Osteoblast (primary cell): ENCODE measurements at regions not wholly inside any gene's neighbourhood (a gene's known extent, or its start where the extent isn't known, plus 50 kb on each side); places are given as distances from the start of the nearest gene placed in this dataset.

ENCODE experiments used
- DNase-seq: peaks from one replicate; pipeline ENCODE4 v3.0.0; 2011; ENCODE audit warnings: low spot score, mixed read lengths; ENCODE audit not compliant: insufficient read length; ENCODE audit errors: missing footprints
- H2AFZ ChIP-seq: 2 replicates; pipeline ENCODE4 v1.6.0; 2011; ENCODE audit warnings: mild to moderate bottlenecking, low read length
- H3K27ac ChIP-seq: 2 replicates; pipeline ENCODE4 v1.5.1; 2011; ENCODE audit warnings: mild to moderate bottlenecking, low read depth, low read length, moderate library complexity
- H3K27me3 ChIP-seq: 2 replicates; pipeline ENCODE4 v1.6.0; 2012; ENCODE audit warnings: mild to moderate bottlenecking, control low read depth, inconsistent platforms, low read length, moderate library complexity; ENCODE audit not compliant: insufficient read depth
- H3K36me3 ChIP-seq: 2 replicates; pipeline ENCODE4 v1.5.1; 2011; ENCODE audit warnings: mild to moderate bottlenecking, low read length, control low read depth, moderate library complexity; ENCODE audit not compliant: insufficient read depth
- H3K4me1 ChIP-seq: 2 replicates; pipeline ENCODE4 v1.5.1; 2011; ENCODE audit warnings: mild to moderate bottlenecking, low read length, control low read depth, moderate library complexity; ENCODE audit not compliant: insufficient read depth
- H3K4me2 ChIP-seq: 2 replicates; pipeline ENCODE4 v1.6.0; 2011; ENCODE audit warnings: mild to moderate bottlenecking, low read length; ENCODE audit not compliant: insufficient read depth
- H3K4me3 ChIP-seq: fragments of 200-600 bp; sonication (generic); 3 replicates; pipeline ENCODE4 v1.5.1; 2012; ENCODE audit warnings: mild to moderate bottlenecking, low read length, inconsistent platforms; ENCODE audit not compliant: insufficient read depth
- H3K79me2 ChIP-seq: 2 replicates; pipeline ENCODE4 v1.6.0; 2012; ENCODE audit warnings: mild to moderate bottlenecking, low read length, control low read depth, inconsistent platforms; ENCODE audit not compliant: insufficient read depth
- H3K9me3 ChIP-seq: 2 replicates; pipeline ENCODE4 v1.5.1; 2011; ENCODE audit warnings: low read depth, low read length, control low read depth
- H4K20me1 ChIP-seq: 2 replicates; pipeline ENCODE4 v1.6.0; 2012; ENCODE audit warnings: mild to moderate bottlenecking, low read length, control low read depth; ENCODE audit not compliant: insufficient read depth
- TF ChIP-seq, protein P1 (sequence below): IDR thresholded peaks from 2 replicates; pipeline ENCODE4 v1.5.1; 2011; ENCODE audit warnings: mild to moderate bottlenecking, low read depth, low read length, moderate library complexity; ENCODE audit errors: extremely low read depth

DNA sequence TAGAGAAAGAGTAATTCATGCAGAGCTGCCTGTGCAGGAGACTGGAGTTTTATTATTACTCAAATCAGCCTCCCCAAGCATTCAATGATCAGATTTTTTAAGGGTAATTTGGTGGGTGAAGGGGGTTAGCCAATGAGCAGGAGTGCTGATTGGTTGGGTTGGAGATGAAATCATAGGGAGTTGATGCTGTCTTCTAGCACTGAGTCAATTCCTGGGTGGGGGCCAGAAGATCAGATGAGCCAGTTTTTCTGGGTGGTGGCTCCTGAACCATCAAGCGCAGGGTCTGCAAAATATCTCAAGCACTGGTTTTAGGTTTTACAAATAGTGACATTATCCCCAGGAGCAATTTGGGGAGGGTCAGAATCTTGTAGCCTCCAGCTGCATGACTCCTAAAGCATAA, 312.8 kb upstream of the THSD7B start:
- Histone ChIP-seq H4K20me1 (no peaks in the 10 kb centered on the region), H3K4me3 (no peak overlapping the region), H3K27me3 (no peaks in the 10 kb centered on the region), H3K9me3 (no peaks in the 10 kb centered on the region), H3K27ac (no peak overlapping the region), H3K4me1 (no peaks in the 10 kb centered on the region), H3K79me2 (no peaks in the 10 kb centered on the region), H3K4me2 (no peak overlapping the region), H2AFZ (no peak overlapping the region), H3K36me3 (no peaks in the 10 kb centered on the region)
- TF ChIP-seq, protein P1, sequence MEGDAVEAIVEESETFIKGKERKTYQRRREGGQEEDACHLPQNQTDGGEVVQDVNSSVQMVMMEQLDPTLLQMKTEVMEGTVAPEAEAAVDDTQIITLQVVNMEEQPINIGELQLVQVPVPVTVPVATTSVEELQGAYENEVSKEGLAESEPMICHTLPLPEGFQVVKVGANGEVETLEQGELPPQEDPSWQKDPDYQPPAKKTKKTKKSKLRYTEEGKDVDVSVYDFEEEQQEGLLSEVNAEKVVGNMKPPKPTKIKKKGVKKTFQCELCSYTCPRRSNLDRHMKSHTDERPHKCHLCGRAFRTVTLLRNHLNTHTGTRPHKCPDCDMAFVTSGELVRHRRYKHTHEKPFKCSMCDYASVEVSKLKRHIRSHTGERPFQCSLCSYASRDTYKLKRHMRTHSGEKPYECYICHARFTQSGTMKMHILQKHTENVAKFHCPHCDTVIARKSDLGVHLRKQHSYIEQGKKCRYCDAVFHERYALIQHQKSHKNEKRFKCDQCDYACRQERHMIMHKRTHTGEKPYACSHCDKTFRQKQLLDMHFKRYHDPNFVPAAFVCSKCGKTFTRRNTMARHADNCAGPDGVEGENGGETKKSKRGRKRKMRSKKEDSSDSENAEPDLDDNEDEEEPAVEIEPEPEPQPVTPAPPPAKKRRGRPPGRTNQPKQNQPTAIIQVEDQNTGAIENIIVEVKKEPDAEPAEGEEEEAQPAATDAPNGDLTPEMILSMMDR: no peak
- no peak for DNase-seq

DNA sequence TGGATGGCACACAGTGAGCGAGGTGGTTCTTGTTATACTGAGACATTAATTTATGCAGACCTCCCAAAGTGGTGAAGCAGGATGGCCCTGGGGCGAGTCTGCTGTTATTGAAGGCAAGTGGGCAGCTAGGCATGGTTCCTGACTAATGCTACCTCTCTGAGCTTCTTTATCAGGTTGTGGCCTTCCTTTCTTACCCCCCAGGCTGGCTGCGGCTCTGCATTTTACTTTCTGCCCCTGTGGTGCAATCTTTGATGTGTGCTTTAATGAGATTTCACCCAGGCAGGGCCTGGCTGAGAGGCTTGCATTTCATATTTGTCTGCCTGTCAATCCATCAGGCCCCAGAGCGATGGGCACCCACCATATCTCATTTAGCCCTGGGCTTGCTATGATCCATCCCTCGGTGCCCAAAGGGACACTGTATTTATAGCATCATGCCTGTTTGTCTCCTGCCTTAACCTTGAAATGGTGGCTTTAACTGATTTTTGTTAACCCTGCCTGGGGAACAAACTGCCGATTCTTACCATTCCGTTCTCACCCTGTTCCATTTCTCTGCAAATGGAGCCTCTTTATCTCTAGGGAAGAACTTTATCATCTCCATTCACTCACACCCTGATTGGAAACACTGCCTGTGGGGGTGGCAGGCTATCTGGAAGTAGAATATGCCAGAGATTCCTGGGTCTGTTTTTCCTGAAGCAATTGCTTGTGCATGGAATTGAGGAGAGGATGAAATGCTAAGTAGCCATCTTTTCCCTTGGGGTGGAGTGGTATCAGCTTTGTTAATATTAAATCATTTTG, 316.2 kb upstream of the THSD7B start:
- H4K20me1 ChIP-seq: no peaks in the 10 kb centered on the region
- no peak overlapping the region for H3K27ac ChIP-seq
- no peak overlapping the region for H3K4me2 ChIP-seq
- H3K36me3 ChIP-seq: no peaks in the 10 kb centered on the region
- H3K4me1 ChIP-seq: no peaks in the 10 kb centered on the region
- TF ChIP-seq, protein P1: no peak
- H2AFZ ChIP-seq: no peak overlapping the region
- H3K4me3 ChIP-seq: no peak overlapping the region
- no peaks in the 10 kb centered on the region for H3K9me3 ChIP-seq
- no peak for DNase-seq
- H3K79me2 ChIP-seq: no peaks in the 10 kb centered on the region
- no peaks in the 10 kb centered on the region for H3K27me3 ChIP-seq

DNA sequence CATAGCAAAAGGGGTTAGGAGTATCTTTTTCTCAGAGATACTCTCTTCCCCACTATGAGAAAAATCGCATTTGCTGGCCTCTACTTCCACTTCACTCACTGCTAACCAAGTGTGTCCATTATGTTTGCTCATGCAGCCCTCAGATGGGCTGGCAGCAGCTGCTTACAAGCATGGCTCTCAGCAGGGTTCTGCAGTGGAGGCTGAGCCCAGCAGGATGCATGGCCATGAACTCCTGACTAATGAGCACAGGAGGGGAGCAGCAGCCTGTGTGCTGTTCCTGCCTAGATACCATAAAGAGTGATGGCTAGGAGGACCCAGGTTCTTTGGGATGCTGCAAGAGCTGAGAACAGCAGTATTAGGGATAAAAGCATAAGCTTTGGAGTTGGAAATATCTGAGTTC, 316.9 kb upstream of the THSD7B start:
- no peak overlapping the region for H3K27ac ChIP-seq
- DNase-seq: no peak
- no peaks in the 10 kb centered on the region for H4K20me1 ChIP-seq
- H3K79me2 ChIP-seq: no peaks in the 10 kb centered on the region
- no peaks in the 10 kb centered on the region for H3K4me1 ChIP-seq
- TF ChIP-seq, protein P1: no peak
- no peak overlapping the region for H2AFZ ChIP-seq
- no peaks in the 10 kb centered on the region for H3K9me3 ChIP-seq
- no peaks in the 10 kb centered on the region for H3K27me3 ChIP-seq
- no peak overlapping the region for H3K4me2 ChIP-seq
- H3K36me3 ChIP-seq: no peaks in the 10 kb centered on the region
- H3K4me3 ChIP-seq: no peak overlapping the region

DNA sequence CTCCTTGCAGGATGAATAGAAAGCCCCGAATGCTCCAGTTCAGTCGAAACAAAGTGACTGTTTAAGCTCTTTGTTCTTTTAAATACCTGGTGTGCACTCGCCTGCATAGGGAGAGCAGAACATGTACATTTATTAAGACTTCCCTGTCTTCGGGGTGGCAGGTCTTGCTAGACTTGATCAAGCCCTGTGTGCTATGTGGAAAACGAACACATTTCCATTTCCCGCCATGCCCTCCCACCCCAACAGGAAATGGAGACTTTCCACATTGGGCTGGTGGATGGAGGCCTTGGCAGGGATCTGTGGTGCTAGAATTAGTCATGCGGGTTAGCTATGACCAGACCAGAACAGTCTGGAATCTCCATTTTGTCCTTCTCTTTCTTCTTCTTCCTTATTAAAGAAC, 321.0 kb upstream of the THSD7B start:
- Histone ChIP-seq H2AFZ (no peak overlapping the region), H3K4me1 (no peaks in the 10 kb centered on the region), H3K4me3 (no peak overlapping the region), H3K27ac (no peak overlapping the region), H3K79me2 (no peaks in the 10 kb centered on the region), H3K9me3 (no peaks in the 10 kb centered on the region), H3K36me3 (no peaks in the 10 kb centered on the region), H3K4me2 (no peak overlapping the region), H4K20me1 (no peaks in the 10 kb centered on the region), H3K27me3 (no peaks in the 10 kb centered on the region)
- TF ChIP-seq, protein P1: no peak
- DNase-seq: no peak
